Fibroblast of the conjunctiva (primary cell): ENCODE measurements at regions not wholly inside any gene's neighbourhood (a gene's known extent, or its start where the extent isn't known, plus 50 kb on each side); places are given as distances from the start of the nearest gene placed in this dataset.

Source experiments
- DNase-seq: peaks from one replicate; pipeline ENCODE4 v3.0.0-alpha.2; 2010; ENCODE audit warnings: low read depth

DNA sequence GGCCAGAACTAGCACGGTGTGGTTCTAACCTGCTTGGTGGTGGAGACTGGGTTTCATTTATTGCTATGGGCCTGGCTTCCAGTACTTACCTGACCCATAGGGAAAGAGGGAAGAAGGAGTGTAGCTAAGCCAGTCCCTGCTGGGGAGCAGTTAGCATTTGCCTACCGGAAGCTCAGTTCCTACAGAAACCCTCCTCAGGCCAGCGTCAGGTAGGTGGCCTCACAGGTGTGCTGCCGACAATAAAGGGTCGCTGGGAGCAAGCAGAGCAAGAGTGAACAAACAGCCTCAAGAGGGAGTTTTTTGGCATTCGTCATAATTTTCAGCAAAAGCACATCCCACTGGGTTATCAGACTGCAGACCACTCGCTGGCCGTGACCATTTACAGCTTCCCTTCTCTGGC lies 740.6 kb upstream of the TENM3 start:
- no peak for DNase-seq

DNA sequence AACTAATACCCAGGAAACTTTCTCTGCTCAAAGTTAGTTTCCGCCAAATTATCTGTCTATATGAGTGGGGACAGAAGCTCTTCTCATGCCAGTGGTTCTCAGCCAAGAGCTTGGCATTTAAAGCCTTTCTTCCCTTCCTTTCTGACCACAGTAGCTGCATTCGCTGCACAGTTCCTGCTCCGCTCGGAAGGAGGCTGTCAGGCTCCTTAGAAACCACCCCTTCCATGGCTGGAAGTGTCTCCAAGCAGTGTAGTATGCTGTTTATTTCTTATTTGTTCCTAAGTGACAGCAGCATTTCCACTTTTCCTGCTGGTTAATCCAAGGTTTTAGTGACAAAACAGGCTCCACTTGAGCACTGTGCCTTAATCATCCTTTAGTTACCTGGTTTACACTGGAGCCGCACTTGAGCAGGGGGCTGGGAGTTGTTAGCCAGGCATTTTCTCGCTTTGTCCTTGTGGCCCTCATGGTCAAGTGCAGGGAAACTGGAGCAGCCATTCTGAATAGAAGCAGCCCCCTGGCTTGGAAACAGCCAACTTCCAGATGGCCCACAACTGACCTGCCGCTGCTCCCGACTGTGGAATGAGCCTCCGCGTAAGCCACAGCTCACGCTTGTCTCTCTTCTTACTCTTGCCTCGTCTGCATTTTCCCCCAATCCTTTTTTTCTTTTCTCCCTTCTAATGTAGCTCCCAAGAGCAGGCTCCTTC lies 739.4 kb upstream of the TENM3 start:
- no peak for DNase-seq

DNA sequence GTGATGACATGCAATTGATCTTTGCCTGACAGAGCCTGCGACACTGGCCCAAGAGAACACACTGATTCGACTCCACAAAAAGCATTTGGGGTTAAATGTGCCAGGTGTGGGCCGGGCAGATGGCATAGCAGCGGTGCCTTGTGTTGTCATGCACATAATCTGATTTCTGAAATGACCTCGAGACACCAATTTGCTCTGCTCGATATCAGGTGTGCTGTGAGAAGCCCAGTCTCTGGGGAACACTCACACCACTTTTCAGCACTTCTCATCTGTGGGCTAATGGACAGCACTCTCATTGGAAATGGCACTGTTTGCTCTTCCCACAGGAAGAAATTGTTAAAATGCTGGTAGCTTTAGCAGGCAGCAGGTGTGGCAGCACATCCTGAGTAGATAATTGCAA lies 738.3 kb upstream of the TENM3 start:
- DNase-seq: no peak

DNA sequence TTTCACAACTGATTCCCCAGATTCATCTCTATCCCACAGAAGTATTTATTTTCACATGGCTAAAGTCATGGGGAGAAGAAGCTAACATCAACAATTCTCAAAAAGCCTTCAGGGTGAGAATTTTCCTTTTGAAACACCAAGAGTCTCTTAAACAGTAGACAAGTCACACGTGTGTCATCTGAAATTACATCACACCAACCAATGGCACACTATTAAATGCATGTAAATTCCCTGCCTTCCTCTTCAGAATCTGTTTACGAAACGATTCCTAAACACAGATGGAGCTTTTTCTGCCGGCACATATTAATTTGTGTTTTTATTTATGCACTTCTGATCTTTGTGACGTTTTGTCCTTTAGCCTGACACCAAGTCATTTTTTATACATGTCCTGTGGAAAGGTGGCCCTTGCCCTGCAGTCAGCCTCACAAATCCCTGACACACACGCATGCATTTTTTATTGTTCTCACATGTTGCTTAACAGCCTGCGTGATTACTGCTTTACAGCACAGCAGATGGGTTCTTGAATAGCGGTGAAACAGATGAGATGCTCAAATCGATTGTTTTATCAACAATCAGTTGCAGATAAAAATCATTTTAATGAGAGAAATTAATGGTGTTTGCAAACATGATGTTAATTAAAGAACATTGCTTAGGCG lies 735.9 kb upstream of the TENM3 start:
- no peak for DNase-seq

DNA sequence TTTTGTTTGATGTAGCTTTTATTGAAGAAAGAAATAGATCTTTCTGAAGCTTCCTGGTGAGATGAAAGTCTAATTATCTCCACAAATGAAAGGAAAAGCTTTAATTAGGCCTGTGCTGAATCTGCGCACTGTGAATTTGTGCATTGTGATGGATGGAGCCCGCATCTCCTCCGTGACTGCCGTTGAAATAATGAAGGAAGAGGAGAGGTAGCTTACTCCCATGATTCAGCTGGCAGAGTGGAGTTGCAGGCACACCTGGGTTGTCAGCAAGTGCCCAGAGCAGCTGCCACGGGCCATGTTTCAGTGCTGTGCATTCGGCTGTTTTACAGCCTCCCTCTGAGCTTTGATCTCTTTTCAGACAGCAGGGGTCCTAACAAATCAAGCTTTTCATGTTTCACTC lies 735.3 kb upstream of the TENM3 start:
- no peak for DNase-seq

DNA sequence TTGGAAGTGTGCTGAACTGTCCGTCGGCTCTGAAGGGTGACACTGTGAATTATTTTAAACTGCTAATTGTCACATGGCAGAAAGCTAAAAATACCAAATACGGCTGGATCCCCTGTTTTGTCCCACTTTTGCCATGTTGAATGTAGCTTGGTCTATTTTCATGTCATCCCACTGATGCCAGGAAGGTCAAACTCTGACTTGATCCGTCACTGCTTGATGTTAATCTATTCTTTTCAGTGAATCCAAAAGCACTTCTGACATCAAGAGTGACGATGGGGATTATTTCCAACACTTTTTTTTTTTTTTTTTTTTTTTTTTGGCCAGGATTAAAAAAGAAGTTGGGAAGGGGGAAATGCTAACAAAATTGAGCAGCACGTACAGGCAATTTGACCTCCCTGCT lies 734.6 kb upstream of the TENM3 start:
- no peak for DNase-seq

DNA sequence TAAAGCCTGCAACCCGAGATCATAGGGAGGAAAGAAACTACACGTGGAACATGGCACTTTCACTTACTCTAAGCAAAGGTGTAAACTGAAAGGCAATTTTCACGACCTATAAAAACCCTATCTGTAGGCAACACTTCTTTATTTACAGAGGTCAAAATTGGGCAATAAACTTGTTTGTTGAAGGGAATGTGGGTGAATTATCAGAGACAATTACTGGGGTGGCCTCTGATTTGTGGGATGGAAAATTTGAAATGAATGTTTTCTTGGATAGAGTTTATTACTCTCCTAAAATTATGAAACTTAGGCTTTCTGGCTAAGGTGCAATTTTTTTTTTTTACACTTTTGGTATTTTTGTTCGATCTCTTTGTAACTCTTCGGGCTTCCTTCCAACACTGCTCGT lies 734.1 kb upstream of the TENM3 start:
- no peak for DNase-seq

DNA sequence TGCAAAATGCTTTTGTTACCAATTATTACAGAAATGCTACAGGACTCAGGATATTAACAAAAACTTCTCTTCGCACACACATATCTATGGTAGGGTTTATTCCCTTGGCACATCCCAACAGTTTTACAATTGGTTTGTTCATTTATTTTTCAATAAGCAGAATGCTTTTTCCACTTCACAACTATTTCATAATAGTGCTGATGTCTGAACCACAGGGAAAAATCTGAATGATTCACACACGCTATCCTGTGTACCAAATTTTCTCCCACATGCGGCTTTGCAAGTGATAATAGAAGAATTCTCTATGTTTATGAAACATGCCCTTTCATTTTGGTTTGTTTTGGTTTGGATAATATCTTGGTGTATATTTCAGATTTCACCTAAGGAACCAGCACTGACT lies 725.7 kb upstream of the TENM3 start:
- DNase-seq: no peak

DNA sequence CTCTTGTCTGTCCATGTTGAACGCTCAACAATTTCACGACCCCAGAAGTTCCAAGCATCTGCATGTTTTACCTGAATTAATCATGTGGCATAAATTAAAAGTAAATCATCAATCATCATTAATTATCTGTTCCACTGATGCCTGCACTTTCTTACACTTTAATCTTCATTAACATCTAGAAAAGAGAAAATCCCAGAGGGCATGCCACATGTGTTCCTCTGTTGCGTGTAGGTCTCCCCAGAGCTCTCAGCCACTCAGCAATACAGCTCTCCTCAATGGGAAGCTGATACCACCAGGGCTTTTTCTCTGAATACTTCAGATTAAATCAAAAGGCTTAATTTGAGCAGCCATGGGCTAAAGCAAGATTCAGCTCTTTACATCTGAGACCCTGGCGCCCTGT lies 722.4 kb upstream of the TENM3 start:
- DNase-seq: no peak

DNA sequence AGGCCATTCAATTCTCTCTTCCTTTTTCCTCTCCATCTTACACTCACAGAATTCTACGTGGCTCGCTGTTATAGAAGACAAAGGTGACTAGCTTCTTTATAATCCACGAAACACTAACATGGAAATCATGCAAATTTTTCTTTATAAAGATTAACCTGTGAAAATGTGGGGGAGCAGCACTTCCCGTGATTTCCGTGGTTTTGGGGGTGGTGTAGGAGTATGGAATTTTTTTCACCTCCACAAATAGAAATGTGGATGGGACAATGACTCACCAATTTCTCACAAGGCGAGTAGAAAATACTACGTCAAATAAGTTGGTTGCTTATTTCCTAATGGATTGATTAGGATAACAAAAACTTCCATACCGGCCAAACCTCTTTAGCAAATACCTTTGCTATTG lies 719.2 kb upstream of the TENM3 start:
- no peak for DNase-seq

DNA sequence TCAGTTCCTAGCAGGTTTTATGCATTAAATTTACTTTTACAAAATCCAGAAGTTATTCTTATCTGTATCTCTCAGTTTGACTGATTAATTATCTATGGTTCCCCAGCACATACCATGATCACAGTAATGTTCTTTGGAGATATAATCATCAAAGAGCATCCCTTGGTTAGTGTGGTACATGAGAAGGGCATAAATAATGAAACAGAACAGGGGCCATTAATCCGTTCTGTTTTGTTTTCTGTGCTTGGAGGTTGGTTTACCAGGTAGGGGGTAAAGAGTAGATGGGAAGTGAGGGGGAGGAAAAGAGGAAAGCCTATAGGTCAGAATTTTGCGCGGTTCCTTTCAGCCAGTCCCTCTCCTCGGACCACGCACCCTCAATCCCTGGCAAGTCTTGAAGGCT lies 718.7 kb upstream of the TENM3 start:
- no peak for DNase-seq

DNA sequence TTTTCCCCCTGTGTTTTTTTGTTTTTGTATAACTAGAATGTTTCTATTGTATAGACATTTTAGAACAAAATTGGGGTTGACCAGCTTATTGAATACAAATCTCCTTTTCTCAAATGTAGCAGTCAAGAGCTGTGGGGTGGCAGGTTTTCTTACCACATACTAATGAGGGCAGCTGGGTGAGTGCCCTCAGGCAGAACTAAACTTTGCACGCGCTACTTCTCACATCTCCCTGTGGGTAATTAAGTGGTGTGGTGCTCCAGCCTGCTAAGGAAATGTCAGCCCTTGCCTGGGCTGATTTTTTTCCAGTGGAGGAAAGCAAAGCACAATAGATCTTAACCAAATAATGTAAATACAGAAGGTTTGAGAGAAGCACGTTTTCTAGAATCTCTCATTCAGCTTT lies 717.6 kb upstream of the TENM3 start:
- no peak for DNase-seq

DNA sequence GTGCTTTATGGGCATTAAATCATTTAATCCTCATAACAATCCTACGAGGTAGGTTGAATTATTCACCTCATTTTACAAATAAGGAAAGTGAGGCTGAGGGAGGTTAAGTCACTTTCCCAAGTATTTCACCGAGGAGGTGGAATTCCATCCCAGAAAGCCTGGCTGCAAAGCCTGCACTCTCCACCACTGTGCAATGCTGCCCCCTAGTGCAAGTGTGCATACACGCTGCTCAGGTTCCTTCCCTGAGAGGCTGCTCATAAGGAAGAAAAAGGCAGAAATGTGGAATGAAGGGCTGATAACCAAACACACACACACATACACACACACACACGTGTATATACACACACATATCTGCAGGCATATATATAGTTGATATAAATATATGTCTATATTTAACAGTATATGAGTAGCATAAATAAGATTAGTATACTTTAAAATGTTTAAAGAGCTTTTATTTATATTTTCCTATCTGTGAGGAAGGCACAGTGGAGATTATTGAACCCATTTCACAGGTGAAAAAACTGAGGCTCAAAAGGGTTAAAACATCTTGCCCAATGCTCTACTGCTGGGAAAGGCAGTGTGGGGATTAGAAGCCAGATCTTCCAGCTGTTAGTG lies 714.5 kb upstream of the TENM3 start:
- DNase-seq: peak; percentile 58

DNA sequence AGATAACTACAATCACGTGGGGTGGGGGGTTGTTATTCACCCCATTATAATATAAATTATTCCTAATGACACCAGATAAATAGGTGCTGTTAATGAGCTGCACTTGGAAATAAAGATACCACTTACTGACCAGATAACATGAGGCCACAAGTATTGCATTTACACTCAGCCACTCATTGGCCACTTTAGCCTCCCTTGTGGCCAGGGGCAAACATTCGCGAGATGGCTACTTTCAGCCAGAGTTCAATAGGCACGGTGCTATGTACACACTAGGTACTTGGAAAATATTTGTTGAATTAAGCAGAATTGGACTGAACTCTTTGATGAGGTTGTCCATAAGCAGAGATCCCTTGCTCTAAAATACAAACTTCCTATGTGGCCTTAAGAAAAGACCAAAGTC lies 713.7 kb upstream of the TENM3 start:
- no peak for DNase-seq

DNA sequence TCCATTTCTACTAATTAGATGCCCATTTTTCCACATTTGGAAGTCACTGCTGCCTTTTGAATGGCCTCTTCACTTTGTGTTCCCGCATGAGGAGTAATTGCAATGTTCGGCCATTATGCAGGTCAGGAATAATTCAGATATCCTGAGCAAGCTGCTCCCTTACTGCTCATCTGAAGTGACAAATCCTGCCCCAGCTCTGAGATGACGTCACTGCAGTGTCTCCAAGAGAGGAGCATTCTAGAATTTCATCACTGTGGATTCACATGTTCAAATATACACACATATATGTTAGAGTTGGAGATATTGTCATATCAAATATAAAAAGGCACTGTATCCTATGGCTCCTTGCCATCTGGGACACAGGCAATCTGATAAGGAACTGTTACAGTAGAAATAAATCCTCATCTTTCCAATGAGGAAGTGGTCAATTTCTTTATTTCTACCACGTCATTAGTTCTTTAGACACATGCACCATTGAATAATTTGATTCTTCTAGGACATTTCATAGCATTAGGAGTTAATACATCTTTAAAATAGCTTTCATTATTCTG lies 706.9 kb upstream of the TENM3 start:
- DNase-seq: no peak

DNA sequence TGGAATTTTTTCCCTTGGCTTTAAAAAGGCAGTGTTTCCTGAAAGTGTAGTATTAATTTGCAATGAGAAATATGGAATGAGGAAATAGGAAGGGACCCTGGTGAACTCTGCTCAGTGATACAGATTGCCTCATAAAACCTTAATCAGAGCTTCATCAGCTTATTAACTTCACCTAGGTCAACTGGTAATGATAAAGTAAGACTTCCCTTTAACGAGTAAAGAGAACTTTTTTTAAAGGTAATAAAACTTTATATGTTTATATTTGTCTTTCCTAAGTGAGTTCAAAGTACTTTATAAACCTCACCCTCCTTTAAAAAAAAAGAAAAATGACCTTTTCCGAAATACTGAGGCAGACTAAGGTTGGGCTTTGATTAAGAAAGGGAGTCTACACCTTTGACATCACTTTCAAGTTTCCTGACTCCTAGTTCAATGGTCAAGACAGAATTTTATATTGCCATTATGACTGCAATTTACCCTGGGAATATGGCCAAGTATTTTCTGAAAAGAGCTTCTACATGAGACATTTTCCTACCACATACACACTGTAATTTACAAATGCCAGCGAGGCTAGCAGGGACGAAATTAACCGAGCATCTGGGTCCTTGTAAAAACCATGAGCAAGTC lies 706.3 kb upstream of the TENM3 start:
- DNase-seq: no peak

DNA sequence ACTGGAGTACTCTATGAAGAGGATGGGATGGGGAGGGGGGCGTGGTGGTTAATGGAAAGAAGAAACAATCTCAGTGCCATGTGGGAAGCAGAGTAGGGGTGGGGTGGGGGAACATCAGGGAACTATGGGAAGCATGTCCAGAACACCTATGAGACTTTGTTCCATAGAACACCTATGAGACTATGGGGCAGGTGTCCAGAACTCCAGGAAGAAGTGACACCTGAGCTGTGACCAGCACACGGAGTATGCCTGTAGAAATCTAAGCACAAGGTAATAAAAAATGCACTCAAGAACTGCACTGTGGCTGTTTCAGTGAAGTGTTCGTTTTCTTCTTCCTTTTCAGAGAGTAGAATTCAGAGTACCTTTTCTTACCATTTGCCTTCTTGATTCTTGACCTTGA lies 704.8 kb upstream of the TENM3 start:
- DNase-seq: no peak

DNA sequence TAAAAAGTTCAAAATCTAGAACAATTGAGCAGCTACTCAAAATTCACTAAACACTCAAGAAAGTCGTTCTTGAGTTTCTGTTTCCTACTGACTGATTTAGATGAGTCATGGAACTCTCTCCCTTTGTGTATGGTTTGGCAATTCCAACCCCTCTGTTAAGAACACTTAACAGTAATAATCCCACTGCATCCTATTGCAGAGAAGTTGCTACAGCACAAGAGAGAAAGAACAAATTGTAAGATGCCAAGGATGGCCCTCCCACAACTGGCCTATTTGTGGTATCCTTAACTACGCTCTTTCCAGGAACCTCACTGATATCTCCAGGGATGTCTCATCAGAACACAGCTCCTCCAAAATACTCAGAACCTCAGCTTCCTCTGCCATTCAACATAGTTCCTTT lies 701.8 kb upstream of the TENM3 start:
- DNase-seq: peak; percentile 71

DNA sequence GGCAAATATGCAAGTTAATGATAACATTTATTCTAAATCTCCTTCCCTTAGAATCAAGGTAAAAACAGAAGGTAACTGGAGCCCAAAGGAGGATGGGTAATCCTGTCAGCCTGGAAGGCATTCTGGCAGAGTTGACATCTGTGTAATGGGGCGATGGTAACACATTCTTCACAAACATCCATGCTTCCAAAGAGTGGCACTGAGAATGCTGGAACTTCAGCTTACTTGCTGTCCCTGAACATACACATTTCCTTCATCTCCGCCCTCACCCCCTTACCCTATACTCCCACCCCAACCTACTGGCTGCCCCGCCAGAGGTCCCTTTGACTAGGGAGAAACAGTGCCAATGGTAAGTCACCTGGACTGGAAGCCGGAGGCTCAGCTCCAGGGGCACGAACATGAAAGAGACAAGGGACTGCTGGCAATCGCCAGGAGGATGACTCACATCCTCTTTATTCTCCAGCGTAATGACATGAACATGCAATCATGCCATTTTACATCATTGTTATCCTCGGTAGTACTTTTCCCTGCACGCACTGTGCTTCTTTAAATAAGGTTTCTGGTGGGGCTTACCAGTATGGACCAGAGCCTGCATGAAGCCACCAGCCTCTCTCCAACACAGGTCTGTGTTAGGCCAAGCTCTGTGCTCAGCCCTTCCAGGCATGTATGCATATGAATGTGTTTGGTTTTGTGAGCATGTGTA lies 694.2 kb upstream of the TENM3 start:
- peak; percentile 83 for DNase-seq

DNA sequence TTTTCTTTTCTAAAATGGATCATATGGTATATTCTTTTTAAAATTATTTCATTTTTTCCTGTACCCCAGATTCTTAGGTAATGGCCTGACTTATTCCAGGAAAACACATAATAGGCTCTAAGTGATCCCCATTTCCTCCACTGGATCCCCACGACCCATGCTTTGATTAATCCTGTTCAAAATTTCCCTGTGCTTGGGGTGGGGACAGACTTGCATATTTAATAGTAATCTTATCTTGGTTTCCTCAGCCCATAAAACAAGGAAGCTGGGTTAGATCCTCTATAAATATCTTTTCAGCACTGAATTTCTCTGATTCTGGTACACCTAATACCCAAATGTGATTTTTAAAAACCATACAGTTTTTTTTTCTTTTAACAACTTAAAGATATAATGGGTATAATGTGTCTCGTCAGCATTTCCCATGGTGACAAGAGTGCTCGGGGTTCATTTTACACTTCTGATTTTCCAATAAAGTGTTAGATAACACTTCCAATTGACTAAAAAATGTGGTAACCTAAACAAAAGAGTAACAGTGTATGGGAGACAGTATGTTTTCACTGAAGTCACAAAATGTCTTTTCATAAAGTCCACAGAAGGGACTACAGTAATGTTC lies 693.5 kb upstream of the TENM3 start:
- no peak for DNase-seq

DNA sequence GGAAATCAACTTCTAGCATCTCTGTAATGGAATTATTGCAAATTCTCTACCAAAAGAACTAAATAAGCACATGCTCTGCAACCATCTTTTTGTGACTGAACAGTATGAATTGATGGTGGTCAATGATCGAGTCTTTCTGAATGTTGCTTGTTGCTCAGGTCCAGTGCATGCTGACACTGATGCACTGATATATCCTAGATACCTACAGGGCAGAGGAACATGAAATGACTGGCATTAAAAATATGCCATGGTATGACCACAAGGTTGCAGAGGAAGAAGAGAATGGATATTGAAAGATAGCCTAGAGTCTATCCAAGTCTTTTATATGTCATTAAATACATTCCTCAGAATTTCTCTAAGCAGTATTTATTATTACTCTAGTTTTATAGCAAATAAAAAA lies 692.8 kb upstream of the TENM3 start:
- no peak for DNase-seq

DNA sequence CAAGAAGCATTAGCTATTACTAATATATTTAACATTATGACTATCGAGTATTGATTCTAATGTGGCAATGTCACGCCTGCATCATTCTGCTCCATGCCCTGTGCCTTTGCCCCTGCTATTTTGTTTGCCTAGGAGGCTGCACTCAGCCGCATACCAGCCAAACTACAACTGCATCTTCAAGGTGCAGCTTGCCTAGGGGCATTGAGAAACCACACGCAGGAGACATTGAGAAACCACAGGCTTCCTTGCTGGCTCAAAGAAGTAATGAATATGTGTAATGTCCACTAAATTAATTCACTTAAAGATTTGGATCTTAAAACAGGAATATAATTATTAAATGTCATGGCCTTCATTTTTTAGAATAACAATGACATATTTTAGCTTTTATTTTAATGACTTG lies 683.6 kb upstream of the TENM3 start:
- DNase-seq: no peak
